A673 (cell line): ENCODE measurements at regions not wholly inside any gene's neighbourhood (a gene's known extent, or its start where the extent isn't known, plus 50 kb on each side); places are given as distances from the start of the nearest gene placed in this dataset.
"Not testable (repeated sequence)": the region's sequence is repeated elsewhere in the genome, so short reads cannot be mapped to it uniquely, and the experiment has no call there.

Experiments
- BruUV-seq: library from RNA; stranded (reverse); fragments of 400-500 nt; replicated peaks from 2 replicates; lab custom pipeline; 2021; lab: Mats Ljungman, UMichigan
- CTCF ChIA-PET: fragments of 300-600 bp; sonication (Branson Sonifier 250); formaldehyde crosslinking; loops from one replicate; lab custom pipeline; 2022; ENCODE audit warnings: antibody characterized with exemption; lab: Charles Lee
- POLR2A ChIA-PET: fragments of 300-600 bp; sonication (Branson Sonifier 250); formaldehyde crosslinking; loops from one replicate; lab custom pipeline; 2022; ENCODE audit warnings: antibody characterized with exemption; ENCODE audit not compliant: low non-redundant PET; lab: Charles Lee
- DNase-seq: peaks from one replicate; pipeline ENCODE4 v3.0.0-alpha.2; 2015; ENCODE audit warnings: low spot score
- H3K27ac ChIP-seq: fragments of 200-600 bp; sonication (generic); 2 replicates; pipeline ENCODE4 v1.5.1; 2016; ENCODE audit warnings: mixed run types, low read depth, mild to moderate bottlenecking, mixed read lengths, antibody characterized with exemption, low read length; ENCODE audit not compliant: poor library complexity, severe bottlenecking
- H3K27me3 ChIP-seq: fragments of 200-600 bp; sonication (generic); replicated peaks from 2 replicates; pipeline ENCODE4 v1.6.1; 2017; ENCODE audit warnings: mixed run types, low read depth, mild to moderate bottlenecking, mixed read lengths, antibody characterized with exemption, low read length; ENCODE audit not compliant: insufficient read depth, poor library complexity
- H3K36me3 ChIP-seq: fragments of 200-600 bp; sonication (generic); 2 replicates; pipeline ENCODE4 v1.6.1; 2016; ENCODE audit warnings: mixed run types, mild to moderate bottlenecking, mixed read lengths, antibody characterized with exemption, low read length; ENCODE audit not compliant: insufficient read depth, poor library complexity, severe bottlenecking
- H3K4me1 ChIP-seq: fragments of 200-600 bp; sonication (generic); 2 replicates; pipeline ENCODE4 v1.6.1; 2017; ENCODE audit warnings: mixed run types, mild to moderate bottlenecking, mixed read lengths, antibody characterized with exemption, low read length; ENCODE audit not compliant: insufficient read depth, poor library complexity, severe bottlenecking
- H3K4me3 ChIP-seq: fragments of 200-600 bp; sonication (generic); 2 replicates; pipeline ENCODE4 v1.5.1; 2016; ENCODE audit warnings: low read depth, mixed run types, mild to moderate bottlenecking, mixed read lengths, low read length; ENCODE audit not compliant: poor library complexity, severe bottlenecking
- H3K9me3 ChIP-seq: fragments of 200-600 bp; sonication (generic); 2 replicates; pipeline ENCODE4 v1.6.1; 2016; ENCODE audit warnings: mixed run types, low read depth, mild to moderate bottlenecking, mixed read lengths, antibody characterized with exemption, low read length; ENCODE audit not compliant: poor library complexity, severe bottlenecking
- EZH2 ChIP-seq: fragments of 200-600 bp; sonication (generic); IDR thresholded peaks from 2 replicates; pipeline ENCODE4 v1.6.1; 2017; ENCODE audit warnings: borderline replicate concordance, low read depth, mild to moderate bottlenecking, mixed read lengths, antibody characterized with exemption, low read length; ENCODE audit not compliant: poor library complexity, severe bottlenecking
- intact Hi-C: fragments of 100-400 bp; cut with micrococcal nuclease; formaldehyde crosslinking; loops from one replicate; pipeline ENCODE4 v1.10.0; 2022; ENCODE audit not compliant: unreplicated experiment
- TF ChIP-seq, protein P1 (sequence below): fragments of 300-800, 200-600 bp; sonication (generic); conservative IDR thresholded peaks from 2 replicates; pipeline ENCODE4 v1.5.1; 2017; ENCODE audit warnings: low read depth, mild to moderate bottlenecking, antibody characterized with exemption, low read length, moderate library complexity, mixed read lengths

DNA sequence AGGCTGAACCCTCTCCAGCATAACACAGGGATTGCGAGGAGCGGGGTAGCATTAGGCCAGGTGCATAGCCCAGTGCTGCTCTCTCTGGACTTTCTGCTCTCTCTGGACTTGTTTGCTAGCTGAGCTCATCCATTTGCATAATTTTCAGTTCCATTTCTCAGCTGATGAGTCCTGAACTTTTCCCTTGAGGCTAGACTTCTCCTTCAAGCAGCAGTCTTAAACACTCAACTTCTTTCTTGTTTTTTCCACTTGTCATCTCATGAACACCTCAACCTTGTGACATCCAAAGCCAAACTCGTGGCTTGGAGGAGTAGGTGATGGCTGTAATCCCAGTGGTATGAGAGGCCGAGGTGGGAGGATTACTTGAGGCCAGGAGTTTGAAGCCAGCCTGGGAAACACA lies 62.4 kb upstream of the EEF2KMT start:
- H3K4me1 ChIP-seq, H3K27ac ChIP-seq, H3K27me3 ChIP-seq, CTCF ChIA-PET, intact Hi-C loops, DNase-seq, BruUV-seq, H3K36me3 ChIP-seq, H3K9me3 ChIP-seq, H3K4me3 ChIP-seq, POLR2A ChIA-PET: not testable (repeated sequence)

DNA sequence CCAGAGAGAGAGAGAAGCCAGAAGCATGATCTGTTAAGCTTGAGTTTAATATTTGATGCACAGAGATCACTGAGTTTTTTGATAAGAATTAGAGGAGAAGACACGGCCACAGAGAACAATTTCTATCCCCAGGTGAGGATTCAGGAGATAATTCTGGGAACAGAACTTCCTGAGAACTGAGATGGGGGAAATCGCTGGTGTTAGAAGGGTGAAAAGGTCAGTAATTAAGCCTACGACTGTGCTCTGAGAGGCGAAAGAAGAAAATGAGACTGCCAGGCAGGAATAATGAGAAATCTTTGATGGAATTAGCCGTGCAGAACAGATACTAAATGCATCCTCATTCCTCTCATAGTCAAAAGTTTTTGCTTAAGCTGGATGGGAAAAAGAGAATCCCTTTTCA lies 61.9 kb upstream of the EEF2KMT start:
- H3K4me1 ChIP-seq, intact Hi-C loops, H3K27me3 ChIP-seq, BruUV-seq, DNase-seq, H3K27ac ChIP-seq, POLR2A ChIA-PET, CTCF ChIA-PET, H3K4me3 ChIP-seq, H3K36me3 ChIP-seq, H3K9me3 ChIP-seq: not testable (repeated sequence)

DNA sequence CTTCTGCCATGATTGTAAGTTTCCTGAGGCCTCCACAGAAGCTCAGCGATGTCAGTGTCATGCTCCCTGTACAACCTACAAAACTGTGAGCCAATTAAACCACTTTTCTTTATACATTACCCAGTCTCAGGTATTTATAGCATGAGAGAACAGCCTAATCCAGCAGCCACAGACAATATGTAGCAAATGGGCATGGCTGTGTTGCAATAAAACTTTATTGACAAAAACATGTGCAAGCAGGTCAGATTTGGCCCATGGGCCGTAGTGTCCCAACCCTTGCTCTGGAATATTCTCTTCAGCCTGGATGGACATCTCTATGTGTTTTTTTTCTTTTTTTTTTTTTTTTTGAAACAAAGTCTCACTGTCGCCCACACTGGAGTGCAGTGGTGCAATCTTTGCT lies 60.9 kb upstream of the EEF2KMT start:
- Histone ChIP-seq H3K27ac (no peak overlapping the region), H3K36me3 (no peaks in the 10 kb centered on the region), H3K27me3 (peaks cover 7% of the 10 kb centered on the region), H3K4me1 (no peaks in the 10 kb centered on the region), H3K4me3 (no peak overlapping the region), H3K9me3 (no peaks in the 10 kb centered on the region)
- POLR2A ChIA-PET: no interaction called here
- TF ChIP-seq EZH2: no peak
- TF ChIP-seq, protein P1, sequence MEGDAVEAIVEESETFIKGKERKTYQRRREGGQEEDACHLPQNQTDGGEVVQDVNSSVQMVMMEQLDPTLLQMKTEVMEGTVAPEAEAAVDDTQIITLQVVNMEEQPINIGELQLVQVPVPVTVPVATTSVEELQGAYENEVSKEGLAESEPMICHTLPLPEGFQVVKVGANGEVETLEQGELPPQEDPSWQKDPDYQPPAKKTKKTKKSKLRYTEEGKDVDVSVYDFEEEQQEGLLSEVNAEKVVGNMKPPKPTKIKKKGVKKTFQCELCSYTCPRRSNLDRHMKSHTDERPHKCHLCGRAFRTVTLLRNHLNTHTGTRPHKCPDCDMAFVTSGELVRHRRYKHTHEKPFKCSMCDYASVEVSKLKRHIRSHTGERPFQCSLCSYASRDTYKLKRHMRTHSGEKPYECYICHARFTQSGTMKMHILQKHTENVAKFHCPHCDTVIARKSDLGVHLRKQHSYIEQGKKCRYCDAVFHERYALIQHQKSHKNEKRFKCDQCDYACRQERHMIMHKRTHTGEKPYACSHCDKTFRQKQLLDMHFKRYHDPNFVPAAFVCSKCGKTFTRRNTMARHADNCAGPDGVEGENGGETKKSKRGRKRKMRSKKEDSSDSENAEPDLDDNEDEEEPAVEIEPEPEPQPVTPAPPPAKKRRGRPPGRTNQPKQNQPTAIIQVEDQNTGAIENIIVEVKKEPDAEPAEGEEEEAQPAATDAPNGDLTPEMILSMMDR: no peak
- intact Hi-C loops: no loop called here
- DNase-seq: no peak
- CTCF ChIA-PET: no interaction called here
- BruUV-seq: no TSS peak

- H3K36me3 ChIP-seq, intact Hi-C loops, CTCF ChIA-PET, H3K4me3 ChIP-seq, POLR2A ChIA-PET, H3K4me1 ChIP-seq, DNase-seq, BruUV-seq, H3K9me3 ChIP-seq, H3K27me3 ChIP-seq, H3K27ac ChIP-seq: not testable (repeated sequence)
These were observed 58.9 kb upstream of the EEF2KMT start for GRCh38 chr16:5156486-5156885.

- H3K9me3 ChIP-seq, H3K4me3 ChIP-seq, DNase-seq, H3K27me3 ChIP-seq, H3K4me1 ChIP-seq, H3K36me3 ChIP-seq, BruUV-seq, intact Hi-C loops, POLR2A ChIA-PET, CTCF ChIA-PET, H3K27ac ChIP-seq: not testable (repeated sequence)
These were observed 56.4 kb upstream of the EEF2KMT start for GRCh38 chr16:5154006-5154405.

- CTCF ChIA-PET, H3K36me3 ChIP-seq, BruUV-seq, H3K4me1 ChIP-seq, intact Hi-C loops, H3K9me3 ChIP-seq, POLR2A ChIA-PET, H3K27ac ChIP-seq, DNase-seq, H3K4me3 ChIP-seq, H3K27me3 ChIP-seq: not testable (repeated sequence)
These were observed 53.8 kb upstream of the EEF2KMT start for GRCh38 chr16:5151409-5151808.
